ENCODE measurements at regions not wholly inside any gene's neighbourhood (a gene's known extent, or its start where the extent isn't known, plus 50 kb on each side); places are given as distances from the start of the nearest gene placed in this dataset.

- no peak for TF ChIP-seq POLR2A (IDR thresholded peaks at IDR 0.05)
- TF ChIP-seq CTCF (IDR thresholded peaks at IDR 0.05), result no peak
Measured at GRCh38 chr13:80574113-80574850, 233.4 kb upstream of the SPRY2 start.
